Myocyte (in vitro differentiated cells): ENCODE measurements at regions not wholly inside any gene's neighbourhood (a gene's known extent, or its start where the extent isn't known, plus 50 kb on each side); places are given as distances from the start of the nearest gene placed in this dataset.
"Not testable (repeated sequence)": the region's sequence is repeated elsewhere in the genome, so short reads cannot be mapped to it uniquely, and the experiment has no call there.

Source experiments
- DNase-seq: peaks from one replicate; pipeline ENCODE4 v3.0.0-alpha.2; 2012; ENCODE audit warnings: low read depth

DNA sequence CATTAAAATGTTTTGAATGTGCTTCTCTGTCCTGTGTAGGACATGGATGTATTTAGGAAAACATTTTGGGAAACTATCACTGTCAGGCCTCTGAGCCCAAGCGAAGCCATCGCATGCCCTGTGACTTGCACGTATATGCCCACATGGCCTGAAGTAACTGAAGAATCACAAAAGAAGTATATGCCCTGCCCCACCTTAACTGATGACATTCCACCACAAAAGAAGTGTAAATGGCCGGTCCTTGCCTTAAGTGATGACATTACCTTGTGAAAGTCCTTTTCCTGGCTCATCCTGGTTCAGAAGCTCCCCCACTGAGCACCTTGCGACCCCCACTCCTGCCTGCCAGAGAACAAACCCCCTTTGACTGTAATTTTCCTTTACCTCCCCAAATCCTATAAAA, 191.1 kb upstream of the MEIS1 start:
- DNase-seq: not testable (repeated sequence)

DNA sequence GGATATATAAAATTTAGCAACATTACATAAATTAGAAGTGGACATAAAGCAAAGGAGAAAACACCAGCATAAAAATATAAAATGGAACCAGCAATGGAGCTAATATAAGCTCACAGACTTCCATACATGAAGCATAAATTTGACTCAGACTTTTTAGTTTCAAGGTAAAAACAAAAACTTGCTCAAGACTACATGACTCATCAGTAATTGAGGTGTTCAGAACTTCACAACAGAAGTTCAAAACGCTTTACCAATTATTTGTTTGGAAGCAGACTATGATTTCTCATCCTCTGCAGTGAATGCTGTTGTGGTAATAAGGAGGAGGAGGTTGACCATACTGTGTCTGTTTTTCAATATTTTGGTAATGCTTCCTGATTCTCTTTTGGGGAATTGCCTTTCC, 192.0 kb upstream of the MEIS1 start:
- DNase-seq: not testable (repeated sequence)

DNA sequence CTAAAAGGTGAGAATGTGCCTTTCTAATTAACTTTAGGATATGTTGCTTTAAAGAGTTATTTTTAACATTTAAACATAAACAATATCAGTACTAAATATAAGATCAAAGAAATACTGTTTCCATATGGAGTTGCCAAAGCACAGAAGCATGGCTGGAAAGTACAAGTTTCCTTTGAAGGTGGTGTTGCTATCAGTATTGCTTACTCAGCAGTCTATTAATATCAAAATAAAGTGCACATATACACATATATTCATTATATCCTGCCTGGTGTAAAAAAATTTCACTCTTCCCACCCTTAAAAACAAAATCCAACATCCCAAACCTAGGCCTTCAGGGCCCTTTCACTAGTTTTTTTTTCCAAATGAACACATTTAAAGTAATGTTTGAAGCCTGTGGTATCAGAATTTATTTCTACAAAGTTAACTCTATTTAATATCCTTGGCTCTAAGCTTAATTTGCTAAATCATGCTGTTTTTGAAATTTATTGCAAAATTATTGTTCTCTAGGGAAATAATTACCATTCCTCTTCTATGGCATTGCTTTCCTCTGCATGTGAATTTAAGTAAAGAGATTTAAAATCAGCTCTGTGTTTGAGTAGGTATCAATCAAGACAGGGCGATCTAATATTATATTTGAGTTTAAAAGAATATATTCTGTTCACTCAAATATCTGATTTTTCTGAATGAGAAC, 192.7 kb upstream of the MEIS1 start:
- DNase-seq: no peak

DNA sequence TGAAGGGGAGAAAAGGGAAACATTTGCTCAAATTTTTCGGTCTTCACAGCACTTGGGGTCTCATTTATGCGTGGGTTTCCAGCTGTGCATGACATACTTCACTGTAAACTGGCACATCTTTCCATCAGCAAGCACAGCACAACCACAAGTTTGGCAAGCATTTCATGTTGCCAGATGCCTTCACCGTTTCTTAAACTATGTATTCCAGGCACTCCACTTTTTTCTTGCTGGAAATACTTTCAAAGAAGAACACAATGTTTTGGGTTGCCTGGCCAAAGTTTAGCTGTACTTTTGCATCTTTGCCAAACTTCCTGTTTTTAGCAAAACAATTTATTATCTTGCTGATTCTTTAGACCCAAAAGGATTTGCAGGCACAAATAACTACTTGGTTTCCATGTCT, 194.6 kb upstream of the MEIS1 start:
- no peak for DNase-seq

DNA sequence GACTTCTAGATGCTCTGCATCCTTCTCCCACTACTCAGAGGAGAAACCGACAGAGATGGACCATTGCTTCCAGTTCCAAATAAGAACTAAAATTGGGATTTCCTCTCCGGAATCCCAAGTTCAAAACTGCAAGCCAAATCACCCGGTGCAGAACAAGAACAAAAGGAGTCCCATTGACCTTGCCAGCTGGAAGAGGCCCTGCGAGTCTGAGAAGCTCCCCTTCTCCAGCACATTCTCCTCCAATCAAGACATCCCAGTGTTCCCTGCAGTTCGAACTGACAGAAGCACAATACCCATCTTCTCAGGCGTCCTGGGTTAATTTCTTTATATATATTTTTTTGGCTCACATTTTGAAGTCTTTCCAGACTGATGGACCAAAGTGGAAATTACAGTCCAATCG, 195.3 kb upstream of the MEIS1 start:
- DNase-seq: no peak

DNA sequence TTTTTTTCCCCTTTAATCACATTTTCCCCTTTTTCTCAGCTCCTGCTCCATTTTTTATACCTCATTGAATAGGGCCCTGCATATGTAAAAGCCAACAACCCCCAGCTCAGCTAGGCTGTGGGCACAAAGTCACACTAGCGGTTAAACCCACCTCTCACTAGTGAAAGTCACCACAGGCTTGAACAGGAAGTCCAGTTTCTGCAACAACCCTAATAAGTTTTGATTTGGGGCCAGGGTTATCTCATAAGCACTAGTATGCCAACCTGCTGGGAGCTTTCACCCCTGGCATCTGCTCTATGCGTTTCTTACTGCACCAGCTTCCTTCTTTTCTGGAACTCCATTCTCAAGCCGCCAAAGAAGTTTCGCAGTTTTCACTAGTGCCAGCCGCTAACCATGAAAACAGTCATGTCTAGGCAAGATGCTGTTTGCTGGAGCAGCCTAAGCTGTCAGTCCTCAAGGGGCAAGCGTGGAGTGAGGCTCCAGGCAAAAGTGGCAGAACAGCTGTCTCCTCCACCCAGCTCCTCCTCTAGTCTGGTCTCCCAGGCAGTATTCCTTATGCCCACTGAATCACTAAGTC, 197.0 kb upstream of the MEIS1 start:
- DNase-seq: no peak

DNA sequence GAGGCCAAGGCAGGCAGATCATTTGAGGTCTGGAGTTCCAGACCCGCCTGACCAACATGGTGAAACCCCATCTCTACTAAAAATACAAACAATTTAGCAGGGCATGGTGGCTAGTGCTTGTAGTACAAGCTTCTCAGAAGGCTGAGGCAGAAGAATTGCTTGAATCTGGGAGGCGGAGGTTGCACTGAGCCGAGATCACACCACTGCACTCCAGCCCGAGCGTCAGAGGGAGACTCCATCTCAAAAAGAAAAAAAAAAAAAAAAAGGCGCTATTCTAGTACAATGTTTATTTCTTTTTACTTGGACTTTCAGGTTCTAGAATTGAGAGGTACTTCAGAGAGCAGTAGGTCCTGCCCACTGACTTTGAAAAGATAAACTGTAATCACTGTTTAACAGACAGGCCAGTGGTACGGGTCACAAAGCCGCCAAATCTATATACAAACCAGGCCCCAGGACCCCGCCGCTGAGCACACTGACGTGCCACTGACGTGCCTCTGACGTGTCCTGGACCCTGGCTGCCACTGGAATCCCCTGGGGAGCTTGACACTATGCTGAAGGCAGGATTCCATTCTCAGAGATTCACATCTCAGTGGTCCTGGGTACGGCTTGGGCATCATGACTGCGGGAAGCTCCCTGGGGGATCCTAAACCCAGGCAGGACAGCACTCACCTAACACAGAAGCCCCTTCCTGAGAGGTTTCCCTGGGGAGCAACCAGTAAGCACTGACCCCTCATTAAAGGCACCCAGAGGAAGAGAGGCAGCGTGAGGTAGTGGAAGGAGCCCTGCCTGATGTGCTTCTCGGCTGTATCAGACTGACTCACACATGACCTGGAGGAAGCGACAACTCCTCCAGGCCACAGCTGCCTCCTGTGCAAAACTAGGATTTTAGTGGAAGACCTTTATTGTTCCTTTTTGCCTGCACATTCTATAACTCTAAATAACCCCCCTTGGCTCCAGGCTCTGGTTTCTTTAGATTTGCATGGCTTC, 197.8 kb upstream of the MEIS1 start:
- DNase-seq: no peak

DNA sequence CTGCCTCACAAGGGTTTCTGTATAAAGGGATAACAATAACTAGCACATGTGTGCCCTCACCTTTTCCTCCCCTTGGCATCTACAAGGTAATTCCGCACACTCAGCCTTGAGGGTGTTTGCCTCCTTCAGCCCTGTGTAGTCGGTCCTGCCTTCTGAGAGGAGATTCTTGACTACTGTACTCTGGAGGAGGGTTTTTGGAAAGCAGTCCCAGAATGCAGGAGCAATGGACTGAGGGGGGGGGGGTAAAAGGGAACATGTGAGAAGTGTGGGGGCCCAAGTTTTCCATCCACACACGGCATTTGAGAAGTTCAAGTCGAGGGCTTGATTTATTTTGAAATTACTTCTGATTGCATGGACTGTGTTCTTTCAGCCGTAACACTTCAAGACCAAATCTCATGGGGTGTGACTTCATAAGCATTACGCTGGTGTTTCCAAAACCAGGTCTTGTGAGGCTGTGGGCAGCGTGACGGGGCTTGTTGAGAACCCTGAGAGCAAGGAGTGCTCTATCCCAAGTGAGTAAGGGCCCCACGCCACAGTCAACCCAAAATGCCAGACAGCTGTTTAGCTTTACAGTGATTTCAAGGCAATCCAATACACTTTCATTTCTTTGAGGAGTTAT, 198.7 kb upstream of the MEIS1 start:
- no peak for DNase-seq

DNA sequence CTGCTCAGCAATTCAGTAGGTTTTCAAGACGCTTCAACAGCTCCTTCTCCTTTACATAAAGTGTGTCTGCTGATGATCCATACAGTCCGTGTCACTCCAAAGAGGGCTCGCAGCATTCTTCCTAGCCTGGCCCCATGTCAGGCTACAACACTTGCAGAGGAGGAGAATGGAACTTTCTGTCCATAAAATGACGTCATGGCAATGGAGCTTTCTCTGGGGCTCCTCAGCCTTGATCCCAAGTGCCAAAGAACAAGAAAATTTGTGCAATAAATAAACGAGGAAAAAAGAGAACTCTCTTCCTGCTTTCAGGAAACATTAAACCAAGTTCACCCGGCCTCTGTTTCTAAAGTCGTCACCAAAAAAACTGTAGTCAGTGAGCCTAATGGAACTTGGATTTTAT, 199.5 kb upstream of the MEIS1 start:
- DNase-seq: no peak

DNA sequence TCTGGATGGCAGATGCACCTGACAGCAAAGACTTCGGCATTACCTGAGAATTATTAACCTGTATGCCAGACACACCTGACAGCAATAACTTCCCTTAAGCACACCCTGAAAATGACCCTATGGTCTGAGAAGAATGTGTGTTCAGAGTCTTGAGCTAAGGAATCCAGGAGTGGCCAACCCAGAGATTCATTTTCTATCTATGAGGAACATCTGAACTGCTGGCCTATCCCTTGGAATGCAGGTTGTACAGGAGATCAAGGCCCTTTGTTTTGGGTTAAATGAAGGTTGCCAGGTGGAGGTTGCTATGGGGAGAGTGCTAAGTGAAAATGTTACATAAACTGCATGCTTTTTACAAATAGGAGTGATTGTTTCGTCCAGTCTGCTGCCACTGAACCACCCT, 200.9 kb upstream of the MEIS1 start:
- DNase-seq: no peak

DNA sequence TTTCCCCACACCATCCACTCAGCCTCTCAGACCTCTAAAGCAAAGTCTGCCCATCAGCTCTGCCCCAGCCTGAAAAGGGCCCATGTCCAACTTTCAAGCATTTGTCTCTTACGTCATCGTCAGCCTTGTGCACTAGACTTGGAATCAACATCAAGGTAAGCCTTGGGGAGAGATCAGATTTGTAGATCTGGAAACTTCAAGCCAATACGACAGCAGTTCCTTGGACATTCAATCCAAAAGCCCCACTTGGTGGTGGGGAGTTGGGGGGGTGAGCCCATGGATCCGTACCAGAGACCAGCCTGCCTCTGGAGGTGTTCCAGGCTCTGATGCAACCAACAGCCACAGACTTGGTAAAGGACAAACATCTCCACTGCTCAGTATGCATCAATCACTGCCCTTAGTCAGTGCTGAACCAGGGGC, 206.8 kb upstream of the MEIS1 start:
- DNase-seq: no peak

DNA sequence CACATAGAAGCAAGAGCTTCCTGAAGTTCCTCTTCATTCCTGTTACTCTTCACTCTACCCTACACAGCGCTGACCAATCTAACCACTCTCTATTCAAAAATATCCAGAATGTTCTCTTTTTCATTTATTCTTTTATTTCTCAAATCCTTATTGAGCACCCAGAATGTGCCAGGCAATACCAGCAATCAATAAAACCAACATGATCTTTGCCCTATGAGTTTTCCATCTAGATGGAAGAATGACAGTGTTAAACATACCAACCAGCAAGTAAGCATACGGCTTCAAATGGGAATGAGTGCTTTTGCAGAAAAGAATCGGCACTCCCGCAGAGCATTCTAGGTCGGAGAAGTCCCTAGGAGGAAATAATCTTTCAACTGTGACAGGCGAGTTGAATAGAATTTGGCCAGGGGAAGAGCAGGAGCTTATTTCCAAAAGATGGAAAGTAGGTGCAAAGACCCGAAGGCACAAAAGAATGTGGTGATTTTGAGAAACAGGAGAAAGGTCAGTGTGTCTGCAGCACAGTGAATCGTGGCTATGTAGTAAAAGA, 217.8 kb upstream of the MEIS1 start:
- DNase-seq: no peak

DNA sequence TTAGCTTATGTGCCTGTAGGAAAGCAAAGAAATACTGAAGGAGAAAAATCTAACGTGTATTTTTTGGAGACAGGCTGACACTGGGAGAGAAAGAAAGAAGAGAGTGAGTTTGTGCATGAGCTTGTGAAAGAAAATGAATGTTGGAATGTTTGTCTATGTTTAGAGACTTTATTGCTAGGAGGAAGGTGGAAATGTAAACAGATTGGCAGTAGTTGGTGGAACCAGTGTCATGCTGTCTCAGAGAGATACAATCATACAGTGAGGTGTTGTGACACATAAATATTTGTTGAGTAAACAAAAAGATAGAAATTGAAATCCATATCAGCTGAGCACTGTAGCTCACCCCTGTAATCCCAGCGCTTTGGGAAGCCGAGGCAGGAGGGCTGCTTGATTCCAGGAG, 222.2 kb upstream of the MEIS1 start:
- no peak for DNase-seq

DNA sequence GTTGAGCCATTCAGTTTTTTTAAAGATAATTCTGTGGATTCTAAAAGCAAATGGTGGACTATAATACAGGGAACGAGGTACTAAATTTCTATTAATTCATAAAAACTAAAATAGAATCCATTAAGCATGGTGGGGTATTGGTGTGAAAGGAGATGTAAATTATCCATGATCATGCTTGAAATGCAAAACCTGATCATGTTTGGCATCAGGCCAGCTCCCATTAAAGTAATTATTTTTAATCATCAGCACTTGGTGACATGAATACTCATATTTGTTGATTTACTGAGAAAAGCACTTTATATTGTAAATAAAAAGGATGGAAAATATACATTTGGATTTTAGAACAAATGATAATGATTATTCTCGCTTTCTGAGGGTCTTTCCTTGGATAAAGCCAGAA, 232.3 kb upstream of the MEIS1 start:
- DNase-seq: no peak

DNA sequence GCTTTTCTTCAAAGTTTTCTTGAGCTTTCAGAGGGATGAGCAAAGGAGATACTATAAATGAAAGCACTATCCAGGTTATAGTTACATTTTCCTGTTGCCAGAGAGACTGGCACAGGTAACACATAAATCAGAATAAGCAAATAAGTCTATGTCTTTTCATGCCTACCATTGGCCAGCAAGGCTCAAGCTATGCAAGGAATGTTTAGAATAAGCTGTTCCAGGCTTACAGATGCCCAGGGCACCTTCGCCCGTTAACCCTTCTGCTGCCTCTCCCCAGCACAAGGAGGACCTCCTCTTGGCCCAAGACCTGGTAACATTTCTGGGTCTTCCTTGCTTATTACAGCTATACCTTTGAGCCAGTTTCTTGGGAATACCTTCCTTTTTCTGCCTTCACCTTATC, 233.7 kb upstream of the MEIS1 start:
- DNase-seq: no peak

DNA sequence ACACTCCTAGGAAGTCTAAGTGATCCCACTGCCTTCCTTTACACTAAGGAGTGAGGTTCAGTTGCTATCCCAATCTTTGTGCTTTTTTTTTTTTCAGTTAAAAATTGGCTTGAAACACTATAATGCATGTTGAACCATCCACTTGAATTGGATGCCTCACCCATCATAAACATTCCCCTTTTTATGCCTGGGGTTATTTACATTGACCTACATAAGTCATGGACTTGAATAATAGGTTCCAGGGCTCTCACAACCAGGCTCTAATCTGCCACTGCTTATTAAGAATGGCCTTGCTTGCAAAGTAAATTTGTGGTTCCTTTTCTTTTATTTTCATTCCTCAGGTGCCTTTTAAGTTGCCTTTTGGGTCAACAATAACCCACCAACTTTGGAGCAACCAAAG, 236.1 kb upstream of the MEIS1 start:
- no peak for DNase-seq

DNA sequence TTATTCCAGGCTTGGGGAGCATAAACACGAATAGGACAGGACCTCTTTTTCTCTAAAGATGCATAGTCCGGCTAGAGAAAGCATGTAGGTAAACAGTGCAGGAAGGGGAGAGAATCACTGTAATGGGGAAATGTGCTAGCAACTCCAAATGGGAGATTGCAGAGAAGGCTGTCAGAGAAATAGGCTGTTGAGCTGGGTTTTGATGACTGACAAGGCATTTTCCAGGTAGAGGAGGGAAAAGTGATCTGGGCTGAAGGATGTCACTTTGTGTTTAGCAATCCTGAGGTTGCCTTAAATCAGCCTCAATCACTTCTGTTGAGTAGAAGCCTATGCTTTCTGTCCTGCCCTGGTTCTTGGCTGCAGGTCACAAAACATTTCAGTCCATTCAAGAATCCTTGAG, 242.0 kb upstream of the MEIS1 start:
- no peak for DNase-seq

DNA sequence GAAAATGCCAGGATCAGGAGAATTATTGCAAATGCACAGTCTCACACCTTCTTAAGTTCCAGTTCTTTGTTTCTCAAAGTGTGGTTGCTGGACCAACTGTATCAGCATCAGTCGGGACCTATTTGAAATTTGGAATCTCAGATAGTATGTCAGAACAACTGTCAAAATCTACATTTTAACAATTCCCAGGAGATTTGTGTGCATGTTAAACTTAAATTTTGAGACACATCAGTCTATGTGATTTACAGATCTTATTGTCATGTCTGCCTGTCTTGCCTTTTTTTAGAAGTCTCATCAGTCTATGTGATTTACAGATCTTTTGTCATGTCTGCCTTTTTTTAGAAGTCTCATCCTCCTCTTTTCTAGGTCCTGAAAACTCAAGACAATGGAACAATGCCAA, 243.6 kb upstream of the MEIS1 start:
- DNase-seq: no peak

DNA sequence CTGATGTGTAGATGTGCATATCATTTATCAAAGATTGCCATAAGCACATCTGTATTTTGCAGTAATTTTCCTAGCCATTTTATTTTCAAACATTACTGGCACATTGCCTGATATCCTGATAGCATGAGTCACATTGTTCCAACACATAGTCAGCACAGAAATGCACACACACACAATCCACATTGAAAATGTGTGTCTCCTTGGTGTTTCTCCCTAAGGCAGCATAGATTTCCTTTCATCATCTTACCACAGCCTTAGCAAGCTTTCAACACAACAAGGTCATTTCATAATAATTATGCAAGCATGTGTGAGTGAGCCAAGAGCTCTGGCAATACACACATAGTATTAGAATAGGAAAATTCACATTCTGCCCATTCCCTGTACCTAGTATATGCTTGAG, 245.4 kb upstream of the MEIS1 start:
- DNase-seq: no peak

DNA sequence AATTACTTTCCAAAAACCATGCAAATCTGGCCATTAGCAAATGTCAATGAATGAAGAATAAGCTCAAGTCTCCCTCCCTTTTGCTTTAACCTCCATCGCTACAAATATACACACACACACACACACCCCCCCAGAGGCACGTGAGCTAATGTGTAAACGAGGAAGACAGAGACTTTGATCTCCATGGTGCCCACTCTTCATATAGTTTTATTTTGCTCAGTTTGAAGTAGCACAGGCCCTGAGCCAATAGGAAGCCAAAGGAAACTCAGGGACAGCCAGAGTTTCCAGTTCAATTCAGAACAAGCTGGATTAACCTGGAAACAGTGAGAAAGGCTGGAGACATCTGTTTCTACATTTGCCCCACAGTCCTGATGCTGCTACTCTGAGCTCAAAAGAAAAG, 248.4 kb upstream of the MEIS1 start:
- DNase-seq: no peak

DNA sequence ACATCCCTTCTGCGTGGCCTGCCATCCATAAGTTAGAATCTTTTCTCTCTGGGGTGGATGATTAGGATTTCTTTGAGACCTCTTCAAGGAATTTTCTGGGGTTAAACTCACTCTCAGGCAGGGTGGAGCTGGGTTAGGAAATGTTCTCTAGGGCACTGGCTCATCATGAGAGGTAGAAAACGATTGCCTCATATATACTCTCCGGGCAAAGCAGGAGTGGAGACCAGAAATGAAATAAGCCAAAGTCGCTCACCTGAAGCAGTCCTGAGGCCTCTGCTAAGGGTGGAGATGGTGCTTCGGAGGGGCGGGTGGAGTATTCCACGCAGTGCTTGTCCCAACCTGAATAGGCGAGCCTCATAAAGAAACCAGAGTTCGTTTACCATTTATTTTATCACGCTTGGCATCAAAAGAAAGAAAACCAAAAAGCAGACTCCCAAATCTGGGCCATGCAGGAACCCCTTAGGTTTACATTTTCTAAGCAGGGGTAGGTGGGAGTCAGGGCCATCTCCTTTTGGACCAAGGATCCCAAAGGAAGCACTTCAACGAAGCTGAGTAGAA, 249.3 kb upstream of the MEIS1 start:
- no peak for DNase-seq
